Astrocyte of the spinal cord (primary cell): ENCODE measurements at regions not wholly inside any gene's neighbourhood (a gene's known extent, or its start where the extent isn't known, plus 50 kb on each side); places are given as distances from the start of the nearest gene placed in this dataset.
"Not testable (repeated sequence)": the region's sequence is repeated elsewhere in the genome, so short reads cannot be mapped to it uniquely, and the experiment has no call there.

Experiments used
- DNase-seq: peaks from one replicate; pipeline ENCODE4 v3.0.0; 2011; ENCODE audit warnings: low read depth, low spot score
- H3K4me3 ChIP-seq: 2 replicates; pipeline ENCODE4 v1.5.1; 2011; ENCODE audit warnings: low read depth, mild to moderate bottlenecking, low read length, moderate library complexity
- in situ Hi-C: cut with HindIII; loops from 2 replicates; pipeline ENCODE4 v1.10.0; 2017; ENCODE audit warnings: low sequenced_read_pairs
- TF ChIP-seq, protein P1 (sequence below): IDR thresholded peaks from 2 replicates; pipeline ENCODE4 v1.5.1; 2012; ENCODE audit warnings: low read depth, mild to moderate bottlenecking, low read length, inconsistent platforms

DNA sequence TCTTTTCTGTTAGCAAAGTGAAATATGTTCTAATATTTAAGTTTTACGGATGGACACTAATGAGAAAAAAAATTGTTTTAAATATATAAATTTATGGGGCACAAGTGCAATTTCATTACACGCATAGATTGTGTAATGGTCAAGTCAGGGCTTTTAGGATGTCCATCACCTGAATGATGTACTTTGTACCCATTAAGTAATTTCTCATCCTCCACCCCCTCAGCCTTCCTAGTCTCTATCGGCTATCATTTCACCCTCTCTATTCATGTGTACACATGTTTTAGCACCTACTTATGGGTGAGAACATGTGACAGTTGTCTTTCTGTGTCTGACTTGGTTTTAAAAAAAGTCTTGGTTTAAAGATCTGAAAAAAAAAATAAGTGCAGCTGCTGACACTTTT lies 616.0 kb downstream of the IQCM start:
- TF ChIP-seq, protein P1, sequence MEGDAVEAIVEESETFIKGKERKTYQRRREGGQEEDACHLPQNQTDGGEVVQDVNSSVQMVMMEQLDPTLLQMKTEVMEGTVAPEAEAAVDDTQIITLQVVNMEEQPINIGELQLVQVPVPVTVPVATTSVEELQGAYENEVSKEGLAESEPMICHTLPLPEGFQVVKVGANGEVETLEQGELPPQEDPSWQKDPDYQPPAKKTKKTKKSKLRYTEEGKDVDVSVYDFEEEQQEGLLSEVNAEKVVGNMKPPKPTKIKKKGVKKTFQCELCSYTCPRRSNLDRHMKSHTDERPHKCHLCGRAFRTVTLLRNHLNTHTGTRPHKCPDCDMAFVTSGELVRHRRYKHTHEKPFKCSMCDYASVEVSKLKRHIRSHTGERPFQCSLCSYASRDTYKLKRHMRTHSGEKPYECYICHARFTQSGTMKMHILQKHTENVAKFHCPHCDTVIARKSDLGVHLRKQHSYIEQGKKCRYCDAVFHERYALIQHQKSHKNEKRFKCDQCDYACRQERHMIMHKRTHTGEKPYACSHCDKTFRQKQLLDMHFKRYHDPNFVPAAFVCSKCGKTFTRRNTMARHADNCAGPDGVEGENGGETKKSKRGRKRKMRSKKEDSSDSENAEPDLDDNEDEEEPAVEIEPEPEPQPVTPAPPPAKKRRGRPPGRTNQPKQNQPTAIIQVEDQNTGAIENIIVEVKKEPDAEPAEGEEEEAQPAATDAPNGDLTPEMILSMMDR: no peak
- in situ Hi-C loops: no loop called here
- DNase-seq: no peak
- H3K4me3 ChIP-seq: no peak overlapping the region

DNA sequence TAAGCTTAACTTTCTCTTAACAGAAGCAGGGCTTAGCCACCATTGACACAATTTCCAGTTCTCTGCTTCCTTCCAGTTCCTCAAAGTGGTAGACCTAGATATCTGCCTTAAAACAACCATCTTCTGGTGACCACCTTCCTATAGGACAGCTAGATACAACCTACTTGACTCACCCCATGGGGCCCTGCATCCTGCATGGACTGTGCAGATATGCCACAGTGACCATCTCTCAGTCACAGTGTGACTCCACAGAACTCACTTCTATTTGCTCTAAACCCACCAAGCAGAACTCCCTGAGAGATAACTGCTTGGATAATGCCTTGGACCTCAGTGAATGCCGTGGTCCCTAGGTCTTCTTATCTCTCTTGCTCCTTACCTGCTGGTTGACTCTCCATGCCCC lies 621.6 kb downstream of the IQCM start:
- no peak for DNase-seq
- H3K4me3 ChIP-seq: no peak overlapping the region
- TF ChIP-seq, protein P1: no peak
- in situ Hi-C loops: no loop called here

DNA sequence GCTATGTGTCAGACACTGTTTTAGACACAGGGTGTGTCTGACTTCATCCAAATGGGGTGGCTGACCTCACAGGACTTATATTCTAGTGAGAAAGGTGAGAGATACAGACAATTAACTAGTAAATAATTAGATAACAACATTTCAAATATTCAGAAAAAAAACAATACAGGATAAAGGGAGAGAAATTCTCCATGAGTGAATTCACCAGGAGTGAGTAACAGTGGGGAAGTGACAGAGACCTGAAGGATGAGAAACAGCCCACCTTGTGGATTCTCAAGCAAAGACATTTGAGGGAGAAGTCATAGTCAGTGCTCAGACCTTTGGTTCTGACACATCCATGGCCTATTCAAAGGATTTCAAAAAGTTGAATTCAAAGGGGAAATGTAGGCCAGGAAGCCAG lies 627.9 kb downstream of the IQCM start:
- TF ChIP-seq, protein P1: no peak
- in situ Hi-C loops: no loop called here
- H3K4me3 ChIP-seq: no peak overlapping the region
- DNase-seq: no peak

DNA sequence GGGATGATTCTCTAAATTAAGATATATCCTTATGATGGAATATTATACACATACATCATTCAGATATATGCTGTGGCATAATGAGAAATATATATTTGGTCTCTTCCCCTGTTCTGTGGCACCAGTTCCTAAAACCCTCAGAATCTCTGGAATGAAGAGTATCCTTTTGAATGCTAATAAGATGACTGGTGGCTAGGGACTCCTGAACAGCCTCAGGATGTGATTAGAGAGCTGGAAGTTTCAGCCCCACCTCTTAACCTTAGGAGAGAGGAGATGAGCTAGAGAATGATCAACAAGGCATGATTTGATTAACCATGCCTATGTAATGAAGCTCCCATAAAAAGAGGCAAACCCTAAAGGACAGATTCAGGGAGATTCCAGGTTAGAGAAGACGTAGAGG lies 632.0 kb downstream of the IQCM start:
- TF ChIP-seq, protein P1: no peak

GRCh38 chr4:149181459-149181858 lies 634.2 kb downstream of the IQCM start:
- H3K4me3 ChIP-seq, in situ Hi-C loops, DNase-seq: not testable (repeated sequence)

More for the DNA sequence above, 632.0 kb downstream of the IQCM start:
- no peak overlapping the region for H3K4me3 ChIP-seq
- no peak for DNase-seq
- in situ Hi-C loops: no loop called here

DNA sequence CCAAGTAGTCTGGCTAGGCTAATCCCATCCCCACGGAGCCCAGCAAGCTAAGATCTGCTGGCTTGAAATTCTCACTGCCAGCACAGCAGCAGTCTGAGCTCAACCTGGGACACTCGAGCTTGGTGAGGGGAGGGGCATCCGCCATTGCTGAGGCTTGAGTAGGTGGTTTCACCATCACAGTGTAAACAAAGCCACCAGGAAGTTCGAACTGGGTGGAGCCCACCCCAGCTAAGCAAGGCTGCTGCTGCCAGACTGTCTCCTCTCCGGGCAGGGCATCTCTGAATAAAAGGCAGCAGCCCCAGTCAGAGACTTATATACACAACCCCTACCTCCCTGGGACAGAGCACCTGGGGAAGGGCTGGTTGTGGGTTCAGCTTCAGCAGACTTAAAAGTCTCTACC lies 639.6 kb downstream of the IQCM start:
- H3K4me3 ChIP-seq: no peak overlapping the region
- DNase-seq: no peak
- in situ Hi-C loops: no loop called here
- TF ChIP-seq, protein P1: no peak

DNA sequence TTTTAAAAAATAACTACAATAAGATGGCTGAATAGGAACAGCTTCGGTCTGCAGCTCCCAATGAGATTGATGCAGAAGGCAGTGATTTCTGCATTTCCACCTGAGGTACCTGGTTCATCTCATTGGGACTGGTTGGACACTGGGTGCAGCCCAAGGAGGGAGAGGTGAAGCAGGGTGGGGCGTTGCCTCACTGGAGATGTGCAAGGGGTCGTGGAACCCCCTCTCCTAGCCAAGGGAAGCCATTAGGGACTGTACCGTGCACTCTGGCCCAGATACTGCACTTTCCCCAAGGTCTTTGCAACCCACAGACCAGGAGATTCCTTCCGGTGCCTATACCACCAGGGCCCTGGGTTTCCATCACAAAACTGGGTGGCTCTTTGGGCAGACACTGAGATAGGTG lies 640.1 kb downstream of the IQCM start:
- in situ Hi-C loops: no loop called here
- no peak for DNase-seq
- TF ChIP-seq, protein P1: no peak
- no peak overlapping the region for H3K4me3 ChIP-seq
